Smooth muscle cell (in vitro differentiated cells): ENCODE measurements at regions not wholly inside any gene's neighbourhood (a gene's known extent, or its start where the extent isn't known, plus 50 kb on each side); places are given as distances from the start of the nearest gene placed in this dataset.

ENCODE experiments used
- DNase-seq: peaks from one replicate; lab custom pipeline; 2025; ENCODE audit not compliant: unreplicated experiment; lab: John Stamatoyannopoulos, UW
- H2AFZ ChIP-seq: fragments of 200-600 bp; sonication (generic); 2 replicates; pipeline ENCODE4 v1.6.0; 2016; ENCODE audit warnings: antibody characterized with exemption, low read depth, mild to moderate bottlenecking
- H3F3A ChIP-seq: fragments of 200-600 bp; sonication (generic); 2 replicates; pipeline ENCODE4 v1.6.0; 2017; ENCODE audit warnings: antibody characterized with exemption, low read depth
- H3K27ac ChIP-seq: fragments of 200-600 bp; sonication (generic); 2 replicates; pipeline ENCODE4 v1.5.1; 2016; ENCODE audit warnings: low read depth, mild to moderate bottlenecking
- H3K27me3 ChIP-seq: fragments of 200-600 bp; sonication (generic); 2 replicates; pipeline ENCODE4 v1.6.1; 2016; ENCODE audit warnings: low read depth, mild to moderate bottlenecking
- H3K36me3 ChIP-seq: fragments of 200-600 bp; sonication (generic); 2 replicates; pipeline ENCODE4 v1.5.1; 2016; ENCODE audit warnings: low read depth
- H3K4me1 ChIP-seq: fragments of 200-600 bp; sonication (generic); 2 replicates; pipeline ENCODE4 v1.5.1; 2016; ENCODE audit warnings: low read depth
- H3K4me2 ChIP-seq: fragments of 200-600 bp; sonication (generic); 2 replicates; pipeline ENCODE4 v1.6.0; 2016; ENCODE audit warnings: mild to moderate bottlenecking
- H3K4me3 ChIP-seq: fragments of 200-600 bp; sonication (generic); 2 replicates; pipeline ENCODE4 v1.5.1; 2016; ENCODE audit warnings: mild to moderate bottlenecking
- H3K79me2 ChIP-seq: fragments of 200-600 bp; sonication (generic); 2 replicates; pipeline ENCODE4 v1.6.0; 2016; ENCODE audit warnings: low read depth, mild to moderate bottlenecking
- H3K9ac ChIP-seq: fragments of 200-600 bp; sonication (generic); 2 replicates; pipeline ENCODE4 v1.6.0; 2016; ENCODE audit warnings: low read depth
- H3K9me3 ChIP-seq: fragments of 200-600 bp; sonication (generic); replicated peaks from 2 replicates; pipeline ENCODE4 v1.5.1; 2016; ENCODE audit warnings: low read depth
- H4K20me1 ChIP-seq: fragments of 200-600 bp; sonication (generic); 2 replicates; pipeline ENCODE4 v1.6.0; 2016; ENCODE audit warnings: low read depth
- CTCF ChIP-seq: fragments of 200-600 bp; sonication (generic); IDR thresholded peaks from 2 replicates; pipeline ENCODE4 v1.5.1; 2017; ENCODE audit warnings: borderline replicate concordance, mild to moderate bottlenecking, antibody characterized with exemption; ENCODE audit not compliant: insufficient read depth, poor library complexity, severe bottlenecking
- WGBS: methylation state at CpG from one replicate; pipeline ENCODE4 v1.1.7; 2016; ENCODE audit warnings: low lambda C conversion rate; 5-methylcytosine and 5-hydroxymethylcytosine counted together

GRCh38 chr1:60731321-60731720, 351.0 kb upstream of the NFIA start:
- Histone ChIP-seq H4K20me1 (no peaks in the 10 kb centered on the region), H3K4me1 (no peaks in the 10 kb centered on the region), H3F3A (no peaks in the 10 kb centered on the region), H3K9me3 (no peaks in the 10 kb centered on the region), H2AFZ (no peak overlapping the region), H3K4me3 (no peak overlapping the region), H3K79me2 (no peaks in the 10 kb centered on the region), H3K27ac (no peak overlapping the region), H3K27me3 (no peaks in the 10 kb centered on the region), H3K36me3 (no peaks in the 10 kb centered on the region), H3K4me2 (no peak overlapping the region), H3K9ac (no peak overlapping the region)
- DNase-seq: no peak
- TF ChIP-seq CTCF: no peak
- 71% methylated on average over 1 of the region's 1 CpG for WGBS

- no peaks in the 10 kb centered on the region for H3K79me2 ChIP-seq
- DNase-seq: no peak
Measured at GRCh38 chr1:60727552-60727951, 354.8 kb upstream of the NFIA start.

GRCh38 chr1:60716472-60716871, 365.9 kb upstream of the NFIA start:
- Histone ChIP-seq H3K79me2 (no peaks in the 10 kb centered on the region), H3K4me1 (no peaks in the 10 kb centered on the region), H3K27ac (no peak overlapping the region), H3F3A (no peaks in the 10 kb centered on the region), H3K4me2 (no peak overlapping the region), H3K9me3 (no peaks in the 10 kb centered on the region), H3K4me3 (no peak overlapping the region), H3K36me3 (no peaks in the 10 kb centered on the region), H4K20me1 (no peaks in the 10 kb centered on the region), H3K27me3 (peaks cover 3% of the 10 kb centered on the region), H3K9ac (no peak overlapping the region), H2AFZ (no peak overlapping the region)
- DNase-seq: no peak
- TF ChIP-seq CTCF: no peak
- 62% methylated on average over 3 of the region's 3 CpGs for WGBS

More at GRCh38 chr1:60727552-60727951, 354.8 kb upstream of the NFIA start:
- H3K4me1 ChIP-seq: no peaks in the 10 kb centered on the region
- no peaks in the 10 kb centered on the region for H4K20me1 ChIP-seq
- H3K4me2 ChIP-seq: no peak overlapping the region
- no peak overlapping the region for H3K9ac ChIP-seq
- no peaks in the 10 kb centered on the region for H3K27me3 ChIP-seq
- no peak overlapping the region for H2AFZ ChIP-seq
- H3K27ac ChIP-seq: no peak overlapping the region
- no peaks in the 10 kb centered on the region for H3K9me3 ChIP-seq
- no peak for TF ChIP-seq CTCF
- H3K36me3 ChIP-seq: no peaks in the 10 kb centered on the region
- H3F3A ChIP-seq: no peaks in the 10 kb centered on the region
- 64% methylated on average over 1 of the region's 1 CpG for WGBS
- H3K4me3 ChIP-seq: no peak overlapping the region

GRCh38 chr1:60715970-60716369, 366.4 kb upstream of the NFIA start:
- no peaks in the 10 kb centered on the region for H3F3A ChIP-seq

More at GRCh38 chr1:60715970-60716369, 366.4 kb upstream of the NFIA start:
- H3K36me3 ChIP-seq: no peaks in the 10 kb centered on the region
- no peak for TF ChIP-seq CTCF
- H4K20me1 ChIP-seq: no peaks in the 10 kb centered on the region
- H3K4me2 ChIP-seq: no peak overlapping the region
- H3K4me3 ChIP-seq: no peak overlapping the region
- no peak overlapping the region for H3K9ac ChIP-seq
- H2AFZ ChIP-seq: no peak overlapping the region
- H3K4me1 ChIP-seq: no peaks in the 10 kb centered on the region
- no peaks in the 10 kb centered on the region for H3K79me2 ChIP-seq
- H3K27me3 ChIP-seq: peaks cover 3% of the 10 kb centered on the region
- H3K27ac ChIP-seq: no peak overlapping the region
- no peak for DNase-seq
- H3K9me3 ChIP-seq: no peaks in the 10 kb centered on the region
